NCI-H82 (cell line): ENCODE measurements at regions not wholly inside any gene's neighbourhood (a gene's known extent, or its start where the extent isn't known, plus 50 kb on each side); places are given as distances from the start of the nearest gene placed in this dataset.

Source experiments
- DNase-seq: peaks from one replicate; lab custom pipeline; 2025; lab: John Stamatoyannopoulos, UW

DNA sequence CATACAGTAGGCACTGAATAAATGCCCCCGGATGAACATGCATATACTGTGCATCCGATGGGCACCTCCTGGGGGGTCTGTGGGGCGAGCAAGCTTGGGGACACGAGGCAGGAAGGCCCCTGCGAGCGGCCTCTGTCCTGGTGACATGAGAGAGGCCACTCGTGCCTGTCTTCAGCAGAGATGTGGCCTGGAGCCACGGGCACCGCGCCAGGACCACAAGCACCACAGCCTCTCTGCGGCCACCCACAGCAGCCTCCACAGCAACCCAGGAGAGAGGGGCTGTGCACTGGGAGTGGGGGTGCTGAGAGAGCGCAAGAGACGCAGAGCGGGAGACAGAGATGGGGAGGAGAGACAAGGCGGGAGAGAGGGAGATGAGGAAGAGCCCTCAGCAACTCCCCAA lies 118.5 kb downstream of the RFLNA start:
- no peak for DNase-seq

DNA sequence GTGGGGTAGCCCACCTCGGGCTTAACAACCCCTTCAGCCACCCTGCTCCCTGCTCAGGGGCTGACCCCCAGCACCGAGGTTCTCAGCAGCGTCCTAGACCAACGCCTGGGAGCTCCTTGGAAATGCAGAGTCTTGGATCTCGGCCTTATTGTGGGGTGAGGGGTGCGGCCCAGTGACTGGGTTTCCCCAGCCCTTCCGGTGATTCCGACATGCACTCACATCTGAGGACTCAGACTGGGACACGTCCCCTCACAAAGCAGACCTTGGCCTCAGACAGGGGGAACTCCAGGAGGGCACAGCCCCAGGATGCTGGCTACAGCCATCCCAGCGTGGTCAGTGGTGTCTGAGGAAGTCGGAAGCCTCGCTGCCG lies 117.7 kb downstream of the RFLNA start:
- no peak for DNase-seq

DNA sequence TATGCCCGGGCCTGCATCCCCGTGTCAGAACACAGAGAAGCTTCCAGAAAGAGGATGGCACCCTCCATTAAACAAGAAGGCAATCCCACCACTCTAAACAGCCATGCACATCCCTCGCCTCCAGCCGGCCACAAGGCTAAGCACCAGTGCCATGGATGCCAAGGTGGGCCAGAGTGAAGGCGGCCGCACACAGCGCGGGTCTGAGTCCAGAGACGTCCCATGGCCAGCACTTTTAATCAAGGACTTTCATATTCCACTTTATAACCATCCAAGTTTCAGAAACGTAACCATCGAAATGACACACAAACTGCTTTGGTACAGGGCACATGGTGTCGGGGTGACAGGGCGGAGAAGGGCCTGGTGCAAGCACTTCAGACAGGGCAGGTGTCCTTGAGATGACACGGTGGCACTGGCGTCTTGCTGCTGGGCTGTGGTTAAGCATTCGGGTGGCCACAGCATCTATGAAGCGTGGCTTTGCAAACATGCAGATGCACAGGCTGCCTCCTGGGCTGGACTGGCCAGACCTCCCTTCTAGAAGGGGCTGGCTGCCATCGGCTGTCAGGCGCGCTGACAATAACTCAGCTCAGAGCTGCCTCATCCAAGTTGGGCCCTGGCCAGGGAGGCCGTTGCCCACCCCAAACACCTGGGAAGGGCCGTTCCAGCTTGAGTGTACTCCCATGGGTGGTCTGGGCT lies 117.2 kb downstream of the RFLNA start:
- DNase-seq = no peak

DNA sequence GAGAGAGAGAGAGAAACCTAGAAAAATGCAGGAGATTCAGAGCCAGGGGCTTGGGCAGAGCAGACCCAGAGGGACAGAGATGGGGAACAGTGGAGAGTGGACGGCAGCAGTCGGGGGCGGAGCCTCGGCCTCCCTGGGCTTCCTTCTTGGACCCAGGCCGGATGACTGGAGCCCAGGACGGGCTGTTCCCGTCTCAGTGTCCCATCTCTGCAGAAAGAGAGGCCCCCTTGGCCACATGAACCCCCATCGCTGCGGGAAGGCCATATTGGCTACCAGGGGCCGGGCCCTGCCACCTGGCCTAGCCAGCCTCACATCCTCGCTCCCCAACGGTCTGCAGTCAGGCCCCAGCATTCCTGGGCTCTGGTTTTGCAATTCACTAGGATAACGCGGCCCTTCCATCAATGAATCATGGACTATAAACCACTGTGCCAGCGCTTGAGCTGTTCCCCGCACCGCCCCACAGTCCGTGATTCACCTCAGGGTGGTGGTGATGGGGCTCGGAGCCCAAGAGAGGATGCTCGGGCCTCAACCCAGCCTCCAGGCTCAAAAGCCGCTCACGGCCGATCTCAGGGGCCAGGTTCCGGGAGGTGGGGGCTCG lies 116.5 kb downstream of the RFLNA start:
- peak; percentile 33 for DNase-seq

DNA sequence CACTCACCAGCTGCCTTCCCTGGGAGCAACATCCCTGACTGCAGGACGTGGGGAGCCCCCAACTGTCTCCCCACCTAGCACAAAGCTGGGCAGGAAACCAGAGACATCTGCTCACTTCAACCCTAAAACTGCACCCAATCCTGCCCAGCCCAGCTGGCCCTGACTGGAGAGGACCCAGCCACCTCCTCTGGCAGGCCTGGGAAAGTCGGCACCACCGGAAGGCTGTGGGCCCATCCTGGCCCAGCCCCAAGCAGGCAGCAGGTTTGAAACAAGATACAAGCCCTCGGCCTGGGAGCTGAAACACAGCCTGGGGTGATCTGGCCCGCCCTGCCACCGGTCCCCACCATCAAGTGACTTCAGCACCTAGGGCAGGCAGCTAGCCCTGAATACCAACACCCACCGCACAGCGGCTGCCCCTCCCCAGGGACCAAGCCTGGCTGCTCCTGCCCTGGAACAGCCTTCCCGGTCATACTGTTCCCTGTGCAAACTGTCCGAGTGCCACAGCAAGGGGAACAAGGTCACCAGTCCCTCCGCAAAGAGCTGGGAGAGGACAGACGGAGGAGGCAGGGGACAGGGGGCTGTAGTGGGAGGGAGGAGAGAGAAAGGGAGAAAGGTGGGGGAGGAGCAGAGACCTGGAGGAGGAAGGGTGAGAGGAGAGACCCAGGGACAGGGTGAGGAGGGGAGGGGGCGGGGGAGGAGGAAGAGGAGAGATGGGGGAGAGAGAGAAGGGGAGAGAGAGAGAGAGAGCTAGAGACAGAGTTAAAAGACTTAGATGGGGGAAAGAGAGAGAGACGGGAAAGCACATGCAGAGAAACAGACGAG lies 115.7 kb downstream of the RFLNA start:
- DNase-seq = peak; percentile 77

DNA sequence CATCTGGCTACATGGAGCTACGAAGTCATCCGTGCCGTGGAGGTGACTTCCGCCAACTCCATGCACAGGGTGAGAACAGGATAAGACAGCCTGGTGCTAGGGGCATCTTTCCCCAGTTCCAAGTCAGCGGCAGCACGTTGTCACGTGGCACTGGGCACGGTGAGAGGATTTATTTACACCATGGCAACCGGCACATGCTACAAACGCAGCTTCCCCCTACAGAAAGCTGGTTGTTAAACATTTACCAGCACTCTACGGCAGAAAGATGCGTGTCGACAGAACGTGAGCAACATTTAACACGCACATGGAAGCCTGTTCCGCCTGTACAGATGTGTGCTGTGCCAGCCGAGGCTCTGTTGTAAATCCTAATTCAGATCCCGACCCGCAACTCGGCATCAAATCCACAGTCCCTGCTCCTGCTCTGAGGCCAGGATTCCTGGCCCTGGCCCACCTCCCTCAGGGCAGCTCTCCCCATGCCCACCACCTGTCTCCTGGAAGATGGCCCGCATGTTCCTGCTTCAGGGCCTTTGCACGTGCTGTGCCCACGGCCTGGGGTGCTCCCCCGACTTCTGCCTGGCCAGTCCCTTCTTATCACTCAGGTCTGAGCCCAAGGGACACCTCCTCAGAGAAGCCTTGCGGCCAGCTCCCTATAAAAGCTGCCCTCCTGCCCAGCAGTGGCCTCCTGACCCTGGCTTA lies 114.1 kb downstream of the RFLNA start:
- DNase-seq = no peak

DNA sequence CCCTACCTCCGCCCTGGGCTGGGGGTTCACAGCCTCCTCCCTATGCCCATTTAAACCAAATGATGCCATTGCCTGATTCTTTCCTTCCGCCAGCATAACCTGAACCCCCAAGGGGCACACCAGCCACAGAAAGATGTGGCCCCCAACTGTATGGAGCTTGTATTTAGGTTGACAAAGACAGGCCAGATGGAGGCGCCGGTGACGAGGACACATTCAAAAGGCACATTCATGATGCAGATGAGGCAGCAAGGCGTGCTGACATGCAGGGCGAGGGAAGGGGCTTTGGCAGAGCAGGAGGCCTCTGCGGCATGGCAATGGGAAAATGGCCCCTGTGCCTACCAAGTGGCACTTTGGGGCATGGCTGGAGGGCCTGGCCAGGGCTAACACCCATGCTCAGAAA lies 112.2 kb downstream of the RFLNA start:
- DNase-seq = no peak

DNA sequence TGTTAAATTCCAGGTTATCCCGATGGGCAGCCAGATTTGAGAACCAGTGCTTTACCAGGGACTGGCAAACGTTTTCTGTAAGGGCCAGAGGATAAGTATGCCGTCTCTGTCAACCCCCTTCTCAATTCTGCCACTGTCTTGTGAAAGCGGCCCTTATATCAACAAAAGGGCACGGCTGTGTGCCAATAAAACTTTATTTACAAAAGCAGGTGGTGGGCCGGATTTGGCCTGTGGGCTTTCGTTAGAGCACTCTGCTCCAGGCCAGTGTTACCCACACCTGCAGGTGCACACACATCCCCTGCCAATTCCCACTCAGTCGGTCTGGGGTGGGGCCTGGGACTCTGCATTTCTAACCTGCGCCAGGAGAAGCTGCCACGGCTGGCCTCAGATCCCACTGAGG lies 111.2 kb downstream of the RFLNA start:
- DNase-seq = no peak

DNA sequence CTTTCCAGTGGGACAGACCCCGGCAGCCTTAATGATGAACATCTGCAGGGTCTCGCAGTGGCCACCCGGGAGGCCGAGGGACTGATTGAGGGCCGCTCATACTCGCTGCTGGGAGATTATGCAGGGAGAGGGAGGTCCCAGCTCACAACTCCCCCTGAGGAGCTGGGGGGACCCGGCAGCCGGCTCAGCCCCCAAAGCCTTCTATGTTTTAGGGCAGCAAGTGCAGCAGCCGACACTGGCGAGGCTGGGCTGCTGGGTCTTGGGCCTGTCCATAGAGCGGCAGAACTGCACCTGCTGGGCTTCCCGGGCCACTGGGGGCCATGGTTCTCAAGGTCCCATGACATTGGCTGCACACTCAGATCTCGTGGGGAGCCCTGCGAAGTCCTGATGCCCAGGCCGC lies 110.7 kb downstream of the RFLNA start:
- no peak for DNase-seq

DNA sequence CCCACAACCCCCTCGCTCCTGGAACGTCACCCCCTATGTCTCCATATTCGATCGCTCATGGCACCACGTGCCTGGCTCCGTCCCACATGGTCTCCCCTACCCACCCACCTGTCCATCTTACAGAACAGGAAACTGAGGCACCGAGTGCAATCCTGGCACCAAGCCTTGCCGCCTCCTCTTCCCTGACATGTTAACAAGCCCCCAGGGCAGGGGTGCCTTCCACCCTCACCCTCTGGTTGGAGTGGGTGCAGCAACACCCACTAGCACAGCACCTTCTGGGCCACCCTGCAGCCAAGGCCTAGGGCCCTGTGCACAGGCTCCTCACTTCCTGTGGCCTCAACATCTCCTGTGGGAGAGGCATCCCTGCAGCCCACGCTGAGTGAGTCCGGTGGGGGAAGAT lies 110.3 kb downstream of the RFLNA start:
- no peak for DNase-seq

DNA sequence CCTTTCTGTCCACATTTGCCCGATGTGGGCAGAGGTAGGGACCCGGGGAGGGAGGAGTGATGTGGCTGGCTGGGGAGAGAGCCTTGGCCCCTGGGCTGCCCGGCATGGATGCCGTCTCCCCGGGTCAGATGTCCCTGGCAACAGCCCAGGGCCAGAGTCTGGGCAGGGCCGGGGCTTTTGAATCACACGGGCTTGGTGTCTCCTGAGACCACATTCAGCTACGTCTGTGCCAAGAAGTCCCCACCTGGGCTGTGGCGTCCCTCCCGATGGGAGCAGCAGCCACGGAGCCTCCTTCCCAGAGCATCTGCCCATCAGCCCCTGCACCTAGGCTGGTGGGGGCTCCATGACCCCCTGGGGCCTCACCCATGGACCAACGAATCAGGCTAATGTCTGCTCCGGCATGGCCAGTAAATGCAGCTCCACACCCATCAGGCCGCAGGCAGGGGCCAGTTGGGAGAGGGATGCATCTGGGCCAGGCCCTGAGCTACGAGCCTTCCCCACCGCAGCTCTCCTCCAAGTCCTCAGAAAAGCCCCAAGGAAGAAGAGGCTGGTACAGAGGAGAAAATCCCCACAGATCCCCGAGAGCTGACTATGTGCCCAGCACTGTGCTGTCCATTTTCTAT lies 109.4 kb downstream of the RFLNA start:
- no peak for DNase-seq

DNA sequence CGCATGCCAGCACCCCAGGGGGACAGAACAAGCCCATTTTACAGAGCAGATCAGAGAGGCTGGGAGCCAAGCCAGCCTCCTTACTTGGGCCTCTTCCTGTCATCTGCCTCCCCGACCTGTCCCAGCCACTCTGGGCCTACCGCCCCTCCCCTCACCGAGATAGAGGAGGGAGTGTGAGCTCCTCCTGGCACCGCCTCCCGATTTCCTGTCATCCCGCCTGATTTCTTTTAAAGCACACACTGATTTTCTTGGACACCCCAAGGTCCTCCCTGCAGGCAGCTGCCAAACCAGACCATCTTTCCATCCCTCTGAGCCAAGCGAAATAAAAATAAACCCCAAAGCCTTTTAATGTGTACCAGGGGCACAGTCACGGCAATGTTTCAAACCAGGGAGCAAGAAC lies 108.4 kb downstream of the RFLNA start:
- DNase-seq = no peak

DNA sequence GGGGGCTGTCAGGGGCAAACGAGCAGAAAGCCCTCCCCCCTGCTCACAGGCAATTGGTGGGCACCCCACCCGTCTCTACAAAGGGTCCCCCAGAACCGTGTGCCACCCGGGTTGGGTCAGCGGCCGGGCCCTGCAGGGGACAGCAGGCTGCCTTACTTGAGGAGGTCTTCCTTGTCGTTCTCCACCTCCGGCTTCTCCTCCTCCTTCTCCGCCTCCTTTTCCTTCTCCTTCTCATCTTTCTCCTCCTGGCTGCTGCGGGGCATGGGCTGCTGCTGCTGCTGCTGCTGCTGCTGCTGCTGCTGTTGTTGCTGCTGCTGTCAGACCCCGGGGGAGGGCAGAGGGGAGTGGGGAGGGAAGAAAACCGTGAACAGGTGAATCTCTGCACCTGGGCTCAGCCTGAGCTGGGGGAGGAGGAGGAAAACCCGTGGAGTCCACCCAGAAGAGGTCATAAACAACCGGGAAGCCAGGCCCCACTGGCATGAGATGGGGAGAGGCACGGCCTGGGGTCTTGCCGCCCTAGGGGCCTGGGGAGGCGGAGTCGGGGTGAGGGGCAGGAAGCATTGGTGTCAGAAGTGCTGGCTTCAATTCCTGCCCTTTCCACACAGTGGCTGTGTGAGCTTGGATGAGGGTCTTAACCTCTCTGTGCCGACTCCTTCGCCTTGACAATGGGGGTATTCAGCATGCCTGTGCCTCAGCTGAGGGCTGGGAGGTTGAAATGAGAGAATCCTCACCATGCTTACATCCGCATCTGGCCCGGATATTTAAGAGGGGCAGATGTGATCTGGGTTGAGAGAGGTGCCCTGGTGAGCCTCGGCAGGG lies 107.6 kb downstream of the RFLNA start:
- no peak for DNase-seq

DNA sequence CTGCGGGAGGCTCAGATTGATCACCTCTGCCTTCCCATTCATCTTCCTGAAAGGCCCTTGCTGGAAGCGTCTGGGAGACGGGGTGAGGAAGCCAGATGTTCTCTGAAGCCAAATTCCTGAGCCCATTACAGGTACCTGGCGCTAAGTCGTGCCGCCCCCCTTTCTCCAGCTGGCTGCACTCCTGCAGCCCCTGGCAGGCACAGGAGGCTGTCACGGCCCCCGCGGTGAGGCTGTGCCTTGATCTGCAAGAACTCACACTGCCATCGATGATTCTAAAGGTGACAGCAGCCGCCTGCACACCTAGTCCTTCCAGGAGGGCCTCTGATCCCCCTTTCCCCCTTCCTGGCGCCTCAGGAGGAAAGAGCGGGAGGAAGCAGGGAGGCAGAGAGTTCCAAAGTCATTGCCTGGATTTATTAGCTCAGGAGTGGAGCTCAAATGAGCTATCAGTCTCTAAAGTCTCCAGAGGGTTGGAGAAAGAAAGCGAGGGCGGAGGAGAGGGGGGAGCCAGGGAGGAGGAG lies 106.9 kb downstream of the RFLNA start:
- peak; percentile 38 for DNase-seq

DNA sequence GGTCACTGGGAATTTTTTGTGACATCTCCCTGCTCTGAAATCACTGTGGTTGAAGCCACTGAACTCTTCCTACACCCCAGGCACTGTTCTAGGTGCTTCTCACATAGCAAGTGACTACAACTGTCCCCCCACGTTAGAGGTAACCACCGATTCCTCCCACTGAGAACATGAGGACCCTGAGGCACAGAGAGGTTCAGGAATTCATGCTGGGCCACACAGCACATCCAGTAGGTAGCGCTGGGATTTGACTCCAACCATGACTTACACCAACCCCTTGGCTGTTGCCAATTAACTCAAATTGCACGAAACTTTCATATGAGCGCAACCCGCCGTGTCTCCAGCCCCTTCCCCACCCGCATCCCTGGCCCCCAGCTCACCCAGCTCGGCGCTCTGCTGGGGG lies 105.2 kb downstream of the RFLNA start:
- DNase-seq = no peak

DNA sequence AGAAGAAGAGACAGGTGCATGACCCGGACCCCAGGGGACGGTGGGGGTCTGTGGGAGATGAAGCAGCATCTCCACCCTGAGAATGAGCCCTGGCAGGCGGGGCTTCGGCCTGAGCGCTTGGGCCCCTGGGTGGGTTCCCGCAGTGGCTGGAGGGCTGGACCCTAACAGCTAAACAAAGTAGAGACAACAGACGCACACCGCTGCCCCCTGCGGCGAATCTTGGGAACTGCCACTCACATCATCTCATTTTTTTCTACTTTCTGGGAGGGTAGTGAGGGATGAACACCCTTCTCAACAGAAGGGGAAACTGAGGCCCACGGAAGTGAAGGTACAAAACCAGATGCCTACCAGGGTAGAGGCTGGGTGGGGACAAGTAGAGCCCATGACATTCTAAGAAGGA lies 104.7 kb downstream of the RFLNA start:
- DNase-seq = peak; percentile 64

DNA sequence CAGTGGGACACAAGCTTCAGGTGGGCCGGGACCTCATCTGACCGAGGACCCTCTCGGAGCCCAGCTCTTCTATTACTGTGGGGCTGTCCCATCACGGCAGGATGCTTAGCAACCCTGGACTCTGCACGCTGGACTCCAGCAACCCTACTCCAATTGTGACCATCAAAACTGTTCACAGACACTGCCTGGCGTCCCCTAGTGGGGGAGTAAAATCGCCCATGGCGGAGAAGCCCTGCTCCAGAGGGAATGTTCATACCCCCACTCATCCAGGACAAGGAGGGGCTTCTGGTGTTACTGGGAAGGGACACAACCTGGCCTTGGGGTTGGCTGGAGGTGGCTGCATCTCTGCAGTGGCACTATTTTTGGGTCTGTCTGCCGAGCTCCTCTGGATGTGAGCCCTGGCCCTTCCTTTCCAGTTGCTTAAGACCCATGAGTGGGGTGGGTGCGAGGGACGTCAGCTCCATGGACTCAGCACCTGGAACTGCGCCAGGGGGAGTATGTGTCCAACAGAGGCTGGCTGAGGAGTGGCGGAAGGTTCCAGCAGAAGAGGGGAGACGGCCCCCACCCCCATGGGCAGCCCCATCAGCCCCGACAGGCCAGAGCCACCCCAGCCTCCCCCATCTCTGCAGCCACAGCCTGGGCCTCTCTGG lies 103.8 kb downstream of the RFLNA start:
- DNase-seq = no peak

DNA sequence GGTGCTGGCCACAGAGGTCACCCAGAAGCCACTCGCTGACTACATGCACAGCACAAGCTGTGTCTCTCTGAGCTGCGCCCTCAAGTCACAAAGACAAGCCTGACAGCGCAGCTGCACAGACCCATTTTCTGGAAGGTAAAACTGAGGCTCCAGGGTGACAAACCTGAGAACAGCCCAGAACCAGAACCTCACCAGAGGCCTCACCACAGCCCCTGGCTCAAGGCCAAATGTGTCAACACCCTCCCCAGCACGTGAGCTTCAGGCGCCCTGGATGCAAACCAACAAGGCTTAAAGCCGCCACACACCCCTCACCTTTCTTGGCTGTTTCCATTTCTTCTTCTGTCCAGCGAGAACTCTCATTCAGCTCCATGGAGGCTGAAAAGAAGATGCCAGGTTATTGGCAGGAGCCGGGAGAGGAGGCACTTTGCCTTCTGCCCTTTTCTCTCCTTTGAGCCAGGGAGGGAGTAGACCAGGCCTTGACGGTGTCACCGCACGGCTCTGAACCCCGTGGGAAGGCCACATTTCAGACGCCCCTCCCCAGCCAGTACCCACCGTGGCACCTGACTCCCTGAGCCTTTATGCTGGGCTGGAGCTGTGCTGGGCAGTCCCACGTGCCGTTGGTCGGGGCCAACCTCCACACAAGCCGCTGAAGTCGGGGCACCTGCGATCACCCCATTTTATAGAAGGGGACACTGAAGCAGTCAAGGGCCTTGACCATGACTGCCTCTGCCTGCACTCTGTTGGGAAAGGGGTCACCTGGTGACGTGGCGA lies 103.1 kb downstream of the RFLNA start:
- peak; percentile 31 for DNase-seq

DNA sequence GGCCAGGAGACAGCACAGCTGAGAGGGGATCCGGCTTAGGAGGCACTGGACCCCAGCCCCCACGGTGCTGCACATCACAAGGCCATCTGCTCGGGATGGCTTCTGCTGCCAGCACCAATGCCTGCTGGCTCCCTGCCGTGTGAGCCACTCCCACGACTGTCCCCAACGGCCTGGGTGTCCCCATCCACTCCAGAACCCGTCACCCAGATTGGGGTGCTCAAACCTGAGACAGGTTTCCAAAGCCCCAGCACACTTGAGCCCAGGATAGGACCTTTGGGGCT lies 102.4 kb downstream of the RFLNA start:
- peak; percentile 81 for DNase-seq
